Activated CD4-positive, alpha-beta memory T cell treated with anti-CD3 and anti-CD28 coated beads for 36 hours (primary cell): ENCODE measurements at regions not wholly inside any gene's neighbourhood (a gene's known extent, or its start where the extent isn't known, plus 50 kb on each side); places are given as distances from the start of the nearest gene placed in this dataset.
"Not testable (repeated sequence)": the region's sequence is repeated elsewhere in the genome, so short reads cannot be mapped to it uniquely, and the experiment has no call there.

Source experiments
- CTCF ChIA-PET: fragments of 350-600 bp; sonication (Branson Sonifier 250); formaldehyde crosslinking; loops from one replicate; lab custom pipeline; 2021; ENCODE audit warnings: antibody characterized with exemption, inconsistent platforms; lab: Charles Lee
- POLR2A ChIA-PET: fragments of 350-600 bp; sonication (Branson Sonifier 250); formaldehyde crosslinking; loops from one replicate; lab custom pipeline; 2021; ENCODE audit warnings: antibody characterized with exemption; lab: Charles Lee
- DNase-seq: peaks from one replicate; pipeline ENCODE4 v3.0.0-alpha.2; 2020
- H3K27ac Mint-ChIP-seq: one replicate; pipeline ENCODE4 v1.8.0; 2021; ENCODE audit warnings: mixed read lengths
- H3K27me3 Mint-ChIP-seq: one replicate; pipeline ENCODE4 v1.8.0; 2021; ENCODE audit warnings: mixed read lengths
- H3K36me3 Mint-ChIP-seq: one replicate; pipeline ENCODE4 v1.8.0; 2021; ENCODE audit warnings: mixed read lengths
- H3K4me1 Mint-ChIP-seq: one replicate; pipeline ENCODE4 v1.8.0; 2021; ENCODE audit warnings: low read depth, mixed read lengths
- H3K4me3 Mint-ChIP-seq: one replicate; pipeline ENCODE4 v1.8.0; 2021; ENCODE audit warnings: mild to moderate bottlenecking, mixed read lengths
- H3K9me3 Mint-ChIP-seq: one replicate; pipeline ENCODE4 v1.8.0; 2021; ENCODE audit warnings: mixed read lengths
- intact Hi-C: fragments of 100-400 bp; cut with micrococcal nuclease; formaldehyde crosslinking; loops from one replicate; pipeline ENCODE4 v1.15.1; 2023

DNA sequence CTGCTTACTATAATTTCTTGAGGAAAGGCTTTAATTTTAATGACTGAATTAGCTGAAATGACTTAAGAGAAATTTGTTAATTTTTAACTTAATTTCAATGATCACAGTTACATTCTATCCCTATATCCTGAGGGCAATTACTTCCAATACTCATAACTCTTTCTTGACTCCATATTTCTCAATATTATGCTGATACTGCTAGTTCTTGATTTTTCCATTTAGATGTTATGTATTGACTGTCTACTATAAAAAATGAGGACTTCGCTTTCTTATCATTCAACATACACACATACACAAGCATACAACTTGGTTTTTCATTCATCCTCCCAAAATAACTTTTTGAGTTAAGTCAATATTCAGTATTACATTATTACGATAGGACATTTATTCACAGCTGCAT lies 176.2 kb downstream of the PHLDA1 start:
- Mint-ChIP-seq H3K4me3 (no peak overlapping the region), H3K9me3 (no peaks in the 10 kb centered on the region), H3K4me1 (no peaks in the 10 kb centered on the region), H3K36me3 (no peaks in the 10 kb centered on the region), H3K27me3 (peaks cover 16% of the 10 kb centered on the region), H3K27ac (no peak overlapping the region)
- intact Hi-C loops = no loop called here
- no peak for DNase-seq
- CTCF ChIA-PET = no interaction called here
- POLR2A ChIA-PET = no interaction called here

DNA sequence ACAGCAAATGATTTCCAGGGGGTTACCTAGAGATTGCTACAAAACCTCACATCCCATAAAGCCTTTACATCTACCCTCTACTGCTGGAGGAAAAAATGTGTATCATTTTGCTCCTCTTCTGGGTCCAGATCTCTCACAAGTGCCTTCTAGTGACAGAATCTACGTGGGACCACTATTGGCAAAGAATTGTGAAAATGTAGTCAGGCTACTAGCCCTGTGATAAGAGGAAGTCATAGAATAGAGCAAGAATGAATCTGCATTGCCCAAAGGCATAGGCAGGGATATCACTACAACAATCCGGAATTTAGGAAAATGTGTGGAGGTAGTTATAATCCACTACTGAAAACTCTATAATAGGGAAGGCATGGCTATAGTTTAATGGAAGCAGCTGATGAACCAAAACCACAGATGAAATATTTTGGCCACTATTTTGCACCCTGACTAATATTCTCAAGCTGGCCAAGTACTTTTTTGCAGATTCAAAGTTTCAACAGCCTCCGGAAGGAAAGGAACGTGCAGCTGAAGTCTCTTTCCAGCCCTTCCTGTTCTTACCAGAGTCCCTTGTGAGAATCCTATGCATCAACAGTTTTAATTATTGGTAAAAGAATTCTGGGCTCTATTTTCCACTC lies 176.8 kb downstream of the PHLDA1 start:
- Mint-ChIP-seq H3K27me3 (peaks cover 16% of the 10 kb centered on the region), H3K27ac (no peak overlapping the region), H3K9me3 (no peaks in the 10 kb centered on the region), H3K4me1 (no peaks in the 10 kb centered on the region), H3K36me3 (no peaks in the 10 kb centered on the region), H3K4me3 (no peak overlapping the region)
- ChIA-PET POLR2A (interaction anchor here (0.6 kb wide), 1 partner anchor 165 kb away, joined by 4 read pairs; no protein-coding TSS in a partner anchor), CTCF (no interaction called here)
- intact Hi-C loops = no loop called here
- no peak for DNase-seq

DNA sequence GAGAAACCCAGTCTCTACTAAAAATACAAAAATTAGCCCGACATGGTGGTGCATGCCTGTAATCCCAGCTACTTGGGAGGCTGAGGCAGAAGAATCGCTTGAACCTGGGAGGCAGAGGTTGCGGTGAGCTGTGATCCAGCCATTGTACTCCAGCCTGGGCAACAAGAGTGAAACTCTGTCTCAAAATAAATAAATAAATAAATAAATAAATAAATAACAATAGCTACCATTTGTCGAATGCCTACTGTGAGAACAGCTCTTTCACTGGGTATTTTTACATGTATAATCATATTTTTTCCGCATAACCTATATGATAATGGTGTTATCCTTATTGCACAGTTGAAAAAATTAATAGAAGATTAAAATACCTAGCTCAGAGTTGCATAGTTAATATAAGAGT lies 177.4 kb downstream of the PHLDA1 start:
- H3K27ac Mint-ChIP-seq, H3K4me1 Mint-ChIP-seq, DNase-seq, H3K4me3 Mint-ChIP-seq, intact Hi-C loops, H3K36me3 Mint-ChIP-seq, H3K9me3 Mint-ChIP-seq, CTCF ChIA-PET: not testable (repeated sequence)
- POLR2A ChIA-PET = interaction anchor here (0.6 kb wide), 1 partner anchor 165 kb away, joined by 4 read pairs; no protein-coding TSS in a partner anchor
- peaks cover 16% of the 10 kb centered on the region for H3K27me3 Mint-ChIP-seq

DNA sequence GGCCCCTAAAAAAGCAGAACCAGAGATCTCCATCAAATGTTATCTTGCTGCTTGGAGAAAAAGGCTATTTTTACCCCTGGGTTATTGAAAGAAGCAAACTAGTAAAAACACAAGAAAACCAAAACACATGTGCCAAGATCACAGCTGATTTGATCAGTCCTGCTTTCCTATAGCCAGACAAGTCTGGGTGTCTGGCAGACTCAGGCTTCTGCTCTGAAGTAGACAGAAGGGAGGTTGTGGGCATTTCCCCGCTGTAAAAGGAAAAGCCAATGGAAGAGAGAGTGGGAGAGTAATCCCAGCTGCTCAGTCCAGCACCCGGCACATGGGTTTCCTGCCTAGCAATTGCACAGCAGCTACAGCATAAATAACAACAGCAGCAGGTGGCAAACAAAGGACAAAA lies 177.9 kb downstream of the PHLDA1 start:
- POLR2A ChIA-PET = no interaction called here
- H3K4me1 Mint-ChIP-seq = no peaks in the 10 kb centered on the region
- H3K36me3 Mint-ChIP-seq = no peaks in the 10 kb centered on the region
- no peak overlapping the region for H3K4me3 Mint-ChIP-seq
- CTCF ChIA-PET = no interaction called here
- H3K9me3 Mint-ChIP-seq = no peaks in the 10 kb centered on the region
- no peak overlapping the region for H3K27ac Mint-ChIP-seq
- DNase-seq = no peak
- peaks cover 16% of the 10 kb centered on the region for H3K27me3 Mint-ChIP-seq
- intact Hi-C loops = no loop called here

DNA sequence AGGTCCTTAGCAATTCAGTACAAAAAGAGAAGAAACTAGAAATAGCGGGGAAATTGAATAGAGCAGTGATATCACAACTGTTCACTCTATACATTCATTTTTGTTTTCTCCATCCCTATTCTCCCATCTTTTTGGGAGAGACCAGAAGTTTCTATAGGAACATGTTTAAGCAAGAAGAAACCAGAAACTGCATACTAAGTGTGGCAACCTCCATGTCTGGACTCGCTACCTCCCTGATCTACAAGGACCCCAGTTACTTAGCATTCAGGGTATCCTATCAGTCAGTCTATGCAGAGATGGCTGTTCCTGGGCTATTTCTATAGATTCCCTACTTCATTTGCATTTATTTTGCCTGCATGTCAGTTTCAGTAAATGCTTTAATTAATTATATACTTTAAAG lies 178.6 kb downstream of the PHLDA1 start:
- Mint-ChIP-seq H3K27me3 (peaks cover 16% of the 10 kb centered on the region), H3K27ac (no peak overlapping the region), H3K9me3 (no peaks in the 10 kb centered on the region), H3K36me3 (no peaks in the 10 kb centered on the region), H3K4me3 (no peak overlapping the region), H3K4me1 (no peaks in the 10 kb centered on the region)
- intact Hi-C loops = no loop called here
- DNase-seq = no peak
- ChIA-PET CTCF (no interaction called here), POLR2A (interaction anchor here (1.2 kb wide), 1 partner anchor 178 kb away, joined by 3 read pairs; the partner anchor contains the start of gene PHLDA1)

DNA sequence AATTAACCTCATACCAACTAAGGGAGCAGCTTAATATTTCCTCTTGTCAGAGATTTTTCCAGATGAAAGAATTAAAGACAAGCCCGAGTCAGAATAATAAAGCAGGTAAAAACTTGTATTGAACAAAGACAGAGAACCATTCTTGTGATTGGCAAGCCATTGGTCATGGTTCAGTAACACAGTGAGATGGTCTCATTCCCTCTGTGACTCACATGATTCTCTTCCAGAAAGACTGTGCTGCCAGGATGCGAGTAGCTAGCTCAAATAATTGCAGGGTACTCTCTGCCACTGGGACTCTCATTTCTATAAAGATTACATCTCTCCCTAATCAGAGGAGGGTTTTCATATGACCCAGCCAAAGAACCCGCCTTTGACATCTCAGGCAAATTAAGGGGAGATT lies 179.4 kb downstream of the PHLDA1 start:
- Mint-ChIP-seq H3K27me3 (peaks cover 16% of the 10 kb centered on the region), H3K36me3 (no peaks in the 10 kb centered on the region), H3K4me3 (no peak overlapping the region), H3K27ac (no peak overlapping the region), H3K4me1 (no peaks in the 10 kb centered on the region), H3K9me3 (no peaks in the 10 kb centered on the region)
- intact Hi-C loops = no loop called here
- no peak for DNase-seq
- ChIA-PET POLR2A (interaction anchor here (0.5 to 1.2 kb wide), 2 partner anchors 18 to 179 kb away, joined by 3 to 4 read pairs; partner anchors contain the start of gene PHLDA1), CTCF (no interaction called here)

DNA sequence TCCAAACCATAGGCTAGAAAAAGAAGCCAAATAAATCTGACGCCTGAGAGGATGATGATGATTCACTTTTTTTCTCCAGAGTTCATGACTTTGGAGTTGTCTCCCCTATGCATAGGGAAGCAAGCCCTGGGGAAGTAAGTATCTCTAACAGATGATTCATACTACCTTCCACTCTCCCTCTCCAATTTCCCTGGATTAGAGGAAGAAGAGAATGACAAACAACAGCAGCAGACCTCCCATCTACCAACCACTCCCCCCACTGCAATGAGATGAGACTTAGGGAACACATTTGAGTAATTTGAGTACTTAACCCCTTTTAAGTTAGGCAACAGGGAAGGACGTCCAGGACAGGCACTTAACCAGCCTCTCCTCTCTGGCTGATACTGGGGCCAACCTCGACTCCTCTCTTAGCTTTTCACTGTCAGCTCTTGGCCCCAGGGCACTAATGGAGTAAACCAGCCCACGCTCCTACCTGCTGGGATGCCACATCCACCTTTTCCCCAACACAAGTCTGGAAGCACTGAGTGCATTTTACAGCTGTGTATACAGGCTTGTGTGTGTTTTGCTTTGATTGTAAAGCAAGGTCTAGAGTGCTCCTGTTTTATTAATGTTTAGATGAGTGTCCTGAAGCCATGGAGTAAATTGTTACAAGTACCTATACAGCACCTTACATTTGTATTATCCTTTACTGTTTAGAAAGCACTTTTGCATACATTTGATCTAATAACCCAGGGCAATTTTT lies 180.7 kb downstream of the PHLDA1 start:
- no peaks in the 10 kb centered on the region for H3K4me1 Mint-ChIP-seq
- no peaks in the 10 kb centered on the region for H3K36me3 Mint-ChIP-seq
- ChIA-PET CTCF (no interaction called here), POLR2A (no interaction called here)
- DNase-seq = no peak
- no peak overlapping the region for H3K4me3 Mint-ChIP-seq
- peaks cover 16% of the 10 kb centered on the region for H3K27me3 Mint-ChIP-seq
- H3K9me3 Mint-ChIP-seq = peaks cover 3% of the 10 kb centered on the region
- intact Hi-C loops = no loop called here
- no peak overlapping the region for H3K27ac Mint-ChIP-seq

DNA sequence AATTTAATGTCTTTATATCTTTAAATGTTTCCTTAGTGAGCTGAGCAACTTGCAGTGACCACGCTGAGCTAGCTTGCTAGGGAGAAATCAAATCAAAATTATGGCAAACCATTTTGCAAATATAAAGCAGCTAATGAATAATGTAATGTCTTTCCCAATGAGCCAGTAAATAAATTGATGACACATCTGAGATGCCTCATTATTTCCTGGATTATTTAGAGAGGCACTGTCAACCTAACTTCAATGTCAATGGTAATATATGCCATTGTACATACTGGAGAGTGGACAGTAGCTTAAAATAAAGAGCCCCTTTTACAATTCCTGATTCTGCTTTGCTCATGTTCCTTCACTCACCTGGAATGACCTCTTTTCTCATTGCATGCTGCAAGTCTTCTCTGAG lies 182.6 kb downstream of the PHLDA1 start:
- ChIA-PET POLR2A (interaction anchor here (0.6 kb wide), 1 partner anchor 49 kb away, joined by 3 read pairs; no protein-coding TSS in a partner anchor), CTCF (no interaction called here)
- H3K4me3 Mint-ChIP-seq = no peak overlapping the region
- H3K36me3 Mint-ChIP-seq = no peaks in the 10 kb centered on the region
- intact Hi-C loops = no loop called here
- no peak for DNase-seq
- peaks cover 12% of the 10 kb centered on the region for H3K27me3 Mint-ChIP-seq
- no peak overlapping the region for H3K27ac Mint-ChIP-seq
- H3K9me3 Mint-ChIP-seq = peaks cover 3% of the 10 kb centered on the region
- H3K4me1 Mint-ChIP-seq = no peaks in the 10 kb centered on the region

DNA sequence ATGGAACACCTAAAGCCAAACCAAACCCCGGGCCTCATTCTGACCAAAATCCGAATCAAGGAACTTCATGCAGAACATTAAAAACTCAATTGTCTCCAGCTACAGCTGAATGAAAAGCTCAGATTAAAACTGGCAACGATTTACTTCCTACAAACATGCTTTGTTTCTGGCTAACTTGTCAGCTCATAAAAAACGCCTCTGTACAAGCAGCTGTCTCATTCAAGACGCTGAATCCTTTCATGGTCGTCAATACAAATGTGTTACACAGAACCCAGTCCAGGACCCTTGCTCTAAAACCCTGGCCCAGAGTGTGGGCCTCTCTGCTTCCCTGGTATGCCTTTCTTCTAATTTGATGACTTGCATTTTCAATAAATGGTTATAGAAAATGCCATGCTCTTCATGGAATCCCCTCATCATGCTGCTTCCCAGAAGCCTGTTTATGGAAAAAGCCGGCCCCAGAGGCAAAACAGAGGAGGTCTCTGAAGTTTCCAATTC lies 183.1 kb downstream of the PHLDA1 start:
- peaks cover 12% of the 10 kb centered on the region for H3K27me3 Mint-ChIP-seq
- DNase-seq = no peak
- no peaks in the 10 kb centered on the region for H3K36me3 Mint-ChIP-seq
- no peak overlapping the region for H3K4me3 Mint-ChIP-seq
- ChIA-PET CTCF (no interaction called here), POLR2A (interaction anchor here (0.6 kb wide), 1 partner anchor 50 kb away, joined by 3 read pairs; no protein-coding TSS in a partner anchor)
- no peaks in the 10 kb centered on the region for H3K4me1 Mint-ChIP-seq
- H3K9me3 Mint-ChIP-seq = peaks cover 3% of the 10 kb centered on the region
- intact Hi-C loops = no loop called here
- H3K27ac Mint-ChIP-seq = no peak overlapping the region

DNA sequence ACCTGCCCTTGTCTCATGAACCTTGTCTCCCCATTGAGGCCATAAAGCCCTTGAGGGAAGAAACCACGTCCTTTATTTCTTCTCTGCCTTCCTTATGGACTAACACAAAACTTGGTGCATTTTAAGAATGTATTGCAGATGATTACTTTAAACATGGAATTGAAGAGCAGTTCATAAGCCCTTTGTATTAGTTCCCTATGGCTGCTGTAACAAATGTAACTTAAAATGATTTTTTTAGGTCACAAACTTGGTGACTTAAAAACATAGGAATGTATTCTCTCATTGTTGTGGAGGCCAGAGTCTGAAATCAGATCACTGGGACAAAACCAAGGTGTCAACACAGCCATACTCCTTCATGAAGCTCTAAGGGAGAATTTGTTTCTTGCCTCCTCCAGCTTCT lies 185.5 kb downstream of the PHLDA1 start:
- H3K27ac Mint-ChIP-seq = no peak overlapping the region
- no peak overlapping the region for H3K4me3 Mint-ChIP-seq
- POLR2A ChIA-PET = no interaction called here
- CTCF ChIA-PET = no interaction called here
- H3K27me3 Mint-ChIP-seq = no peaks in the 10 kb centered on the region
- no peaks in the 10 kb centered on the region for H3K4me1 Mint-ChIP-seq
- H3K36me3 Mint-ChIP-seq = no peaks in the 10 kb centered on the region
- intact Hi-C loops = no loop called here
- H3K9me3 Mint-ChIP-seq = peaks cover 3% of the 10 kb centered on the region
- no peak for DNase-seq

DNA sequence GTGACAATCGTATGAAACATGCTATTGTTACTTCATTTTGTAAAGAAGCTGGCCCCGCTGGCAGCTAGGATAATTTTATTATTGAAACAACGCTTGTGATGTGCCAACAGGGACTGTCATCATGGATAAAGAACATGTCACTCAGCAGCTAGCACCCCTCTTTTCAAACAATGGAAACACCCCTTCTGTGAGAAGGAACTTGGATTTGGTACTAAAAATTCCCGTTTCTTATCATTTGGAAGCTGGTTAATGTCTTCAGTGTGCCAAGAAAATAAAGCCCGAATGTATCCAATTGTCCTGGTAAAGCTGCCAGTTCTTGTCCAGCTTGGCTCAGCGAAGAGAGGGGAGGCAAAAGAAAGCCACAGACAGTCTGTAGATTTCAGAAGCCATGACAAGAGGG lies 186.6 kb downstream of the PHLDA1 start:
- intact Hi-C loops = no loop called here
- CTCF ChIA-PET = no interaction called here
- Mint-ChIP-seq H3K4me1 (no peaks in the 10 kb centered on the region), H3K27me3 (no peaks in the 10 kb centered on the region), H3K36me3 (no peaks in the 10 kb centered on the region), H3K4me3 (no peak overlapping the region), H3K9me3 (peaks cover 3% of the 10 kb centered on the region), H3K27ac (no peak overlapping the region)
- POLR2A ChIA-PET = no interaction called here
- no peak for DNase-seq

DNA sequence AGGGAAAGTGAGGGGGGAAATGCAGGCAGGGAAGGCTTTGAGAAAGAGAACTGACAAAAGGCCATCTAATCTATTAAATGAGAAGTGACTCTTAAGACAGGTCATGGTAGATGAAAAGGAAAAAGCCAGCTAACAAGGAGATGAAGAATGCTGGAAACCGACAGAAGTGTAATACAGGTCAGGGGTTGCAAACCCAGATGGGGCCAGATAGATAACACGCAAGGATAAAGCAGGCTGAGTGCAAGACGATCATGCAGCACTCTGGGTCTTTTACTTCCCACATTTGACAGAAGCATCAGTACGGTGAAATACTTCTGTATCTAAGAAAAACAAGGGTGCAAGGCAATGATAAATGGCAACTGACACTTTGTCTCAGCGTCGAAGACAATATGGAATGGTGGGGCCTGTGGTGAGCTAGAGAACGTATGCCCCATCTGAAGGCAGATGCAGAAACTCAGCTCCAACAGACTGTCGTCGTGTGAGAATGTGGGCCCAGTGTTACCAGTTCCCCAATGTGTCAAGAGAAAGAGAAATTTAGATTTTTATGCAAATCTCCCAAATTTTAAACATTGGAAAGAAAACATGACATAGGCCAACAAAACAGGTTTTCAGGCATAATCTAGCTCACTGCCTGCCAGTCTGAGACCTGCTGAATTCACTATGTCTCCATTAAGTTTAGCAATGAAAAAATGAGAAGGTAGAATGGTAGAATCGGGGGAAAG lies 187.4 kb downstream of the PHLDA1 start:
- no peak for DNase-seq
- H3K4me3 Mint-ChIP-seq = no peak overlapping the region
- no peaks in the 10 kb centered on the region for H3K27me3 Mint-ChIP-seq
- CTCF ChIA-PET = no interaction called here
- intact Hi-C loops = no loop called here
- H3K36me3 Mint-ChIP-seq = no peaks in the 10 kb centered on the region
- H3K4me1 Mint-ChIP-seq = no peaks in the 10 kb centered on the region
- no peak overlapping the region for H3K27ac Mint-ChIP-seq
- POLR2A ChIA-PET = no interaction called here
- H3K9me3 Mint-ChIP-seq = peaks cover 3% of the 10 kb centered on the region
